Heart right ventricle (tissue), 16 donors: ENCODE measurements at regions not wholly inside any gene's neighbourhood (a gene's known extent, or its start where the extent isn't known, plus 50 kb on each side); places are given as distances from the start of the nearest gene placed in this dataset.

Source experiments
- ATAC-seq, 8 donors: fragments of 200-7000 bp; cut with Tn5 transposase; one replicate each; pipeline ENCODE4 v1.9.1; 2020; ENCODE audit warnings: mild to moderate bottlenecking in 8 of 8, moderate library complexity in 8 of 8, moderate number of reproducible peaks in 1 of 8
- DNase-seq, 2 donors: peaks; one replicate each; pipeline ENCODE4 v3.0.0-alpha.2; 2020
- H3K27ac ChIP-seq, 10 donors: fragments of 200-600 bp; sonication (generic) in 2 of 10; one replicate each; pipeline versions ENCODE4 v1.5.0 to v1.8.0; 2020 to 2022; ENCODE audit warnings: mild to moderate bottlenecking in 3 of 10
- H3K27me3 ChIP-seq, 7 donors: fragments of 200-600 bp; one replicate each; pipeline ENCODE4 v1.8.0; 2021 to 2022; ENCODE audit warnings: mild to moderate bottlenecking in 2 of 7
- H3K36me3 ChIP-seq, 9 donors: fragments of 200-600 bp; sonication (generic) in 1 of 9; one replicate each; pipeline versions ENCODE4 v1.5.0 to v1.8.0; 2020 to 2022; ENCODE audit warnings: mild to moderate bottlenecking in 2 of 9
- H3K4me1 ChIP-seq, 9 donors: fragments of 200-600 bp; sonication (generic) in 1 of 9; one replicate each; pipeline versions ENCODE4 v1.5.0 to v1.8.0; 2020 to 2022; ENCODE audit warnings: mild to moderate bottlenecking in 4 of 9
- H3K4me3 ChIP-seq, 10 donors: fragments of 200-600 bp; sonication (generic) in 2 of 10; one replicate each; pipeline versions ENCODE4 v1.5.0 to v1.8.0; 2020 to 2022; ENCODE audit warnings: mild to moderate bottlenecking in 7 of 10, moderate library complexity in 2 of 10
- H3K9me3 ChIP-seq, 11 donors: fragments of 200-600 bp in 10 of 11; sonication (generic) in 2 of 11; one replicate each; pipeline versions ENCODE4 v1.5.0 to v1.8.0; 2013 to 2022; ENCODE audit warnings: mild to moderate bottlenecking in 2 of 11, control low read depth in 1 of 11, moderate library complexity in 1 of 11
- CTCF ChIP-seq, 9 donors: fragments of 200-600 bp; sonication (generic) in 2 of 9; IDR thresholded peaks; one replicate each; pipeline versions ENCODE4 v1.5.0 to v1.8.0; 2021 to 2022; ENCODE audit warnings: antibody characterized with exemption in 9 of 9, mild to moderate bottlenecking in 5 of 9, moderate library complexity in 1 of 9
- whole genome bisulfite sequencing, 2 donors: extraction: QIAGEN DNeasy Blood & Tissue Kit; methylation state at CpG; one replicate each; pipeline ENCODE4 v1.1.7; 2013; ENCODE audit warnings: inconsistent platforms in 1 of 2; 5-methylcytosine and 5-hydroxymethylcytosine counted together
- intact Hi-C, 10 donors: fragments of 100-400 bp; cut with DNase I; formaldehyde crosslinking; loops; one replicate each; pipeline versions ENCODE4 v1.11.1 to v1.14.2; 2022
- donor health status: Arrhythmogenic right ventricular cardiomyopathy.
- donor health status: ischemic (EF 13 %, LVEDD 7.1; RV severe dilation, severe dysfunction).
- donor health status: healthy with polysubstance abuse.
- donor health status: DM: no; HTN: yes; CAD: no.
- donor health status: DM: no; HTN: no; CAD: no.
- donor health status: ischemic (EF 25% LVEDD 6.9; RV normal size, moderate dysfunction).
- donor health status: ischemic (EF 25% LVEDD 5.7; RV mildly dilated, moderate dysfunction).
- donor health status: healthy.
- donor health status: DM: yes; HTN: yes; CAD: no.
- donor health status: Ischemic cardiomyopathy.
- donor health status: ischemic (EF 35%, LVEDD 5.7; RV mildly dilated, moderate dysfunction).
- donor health status: nonischemic (EF 11% LVEDD 7.7; RV severe dilation, severe dysfunction).
- donor health status: DM: yes; HTN: yes; CAD: no.
- donor health status: PGD.
- donor health status: ischemic (EF 29% LVEDD 5.4; RV normal size, mild dysfunction).
- donor health status: nonischemic (EF 23%, LVEDD 6.1; RV moderate dilation, normal function).

- H3K4me1 ChIP-seq, result no peaks in the 10 kb centered on the region
- intact Hi-C loops, result no loop called here
- no peak for DNase-seq
- no peak overlapping the region for H3K4me3 ChIP-seq
- peaks cover 0 to 19% (median 0%) of the 10 kb centered on the region in 7 donors for H3K27me3 ChIP-seq
- no peaks in the 10 kb centered on the region for H3K9me3 ChIP-seq
- no peak for ATAC-seq
- WGBS, 2 donors, result 90 to 97% methylated on average over 1 of the region's 1 CpG
- no peaks in the 10 kb centered on the region for H3K36me3 ChIP-seq
- H3K27ac ChIP-seq, result no peak overlapping the region
- TF ChIP-seq CTCF (IDR thresholded peaks at IDR 0.05), result no peak
These were observed 408.2 kb downstream of the TSN start for GRCh38 chr2:122163617-122164016.

GRCh38 chr2:122164964-122165363 lies 409.5 kb downstream of the TSN start:
- no peaks in the 10 kb centered on the region for H3K36me3 ChIP-seq
- intact Hi-C loops, result no loop called here
- WGBS, 2 donors, result 86 to 91% methylated on average over 8 of the region's 8 CpGs
- no peak overlapping the region for H3K27ac ChIP-seq
- H3K9me3 ChIP-seq, result no peaks in the 10 kb centered on the region
- DNase-seq, result no peak
- peaks cover 0 to 26% (median 0%) of the 10 kb centered on the region in 7 donors for H3K27me3 ChIP-seq
- no peak for TF ChIP-seq CTCF (IDR thresholded peaks at IDR 0.05)
- H3K4me1 ChIP-seq, result no peaks in the 10 kb centered on the region
- no peak for ATAC-seq
- H3K4me3 ChIP-seq, result no peak overlapping the region

GRCh38 chr2:122166820-122167219 lies 411.4 kb downstream of the TSN start:
- WGBS, 2 donors, result 79 to 83% methylated on average over 5 of the region's 5 CpGs

GRCh38 chr2:122167515-122167914 lies 412.1 kb downstream of the TSN start:
- 72 to 82% methylated on average over 8 of the region's 8 CpGs for WGBS, 2 donors
- H3K4me3 ChIP-seq, result no peak overlapping the region

More at GRCh38 chr2:122166820-122167219, 411.4 kb downstream of the TSN start:
- ATAC-seq (no peak), DNase-seq (no peak)
- H3K27me3 ChIP-seq, result peaks cover 0 to 26% (median 0%) of the 10 kb centered on the region in 7 donors
- intact Hi-C loops, result no loop called here
- no peaks in the 10 kb centered on the region for H3K4me1 ChIP-seq
- H3K27ac ChIP-seq, result no peak overlapping the region
- H3K9me3 ChIP-seq, result no peaks in the 10 kb centered on the region
- no peaks in the 10 kb centered on the region for H3K36me3 ChIP-seq
- TF ChIP-seq CTCF (IDR thresholded peaks at IDR 0.05), result no peak
- H3K4me3 ChIP-seq, result no peak overlapping the region

More at GRCh38 chr2:122167515-122167914, 412.1 kb downstream of the TSN start:
- no peak for TF ChIP-seq CTCF (IDR thresholded peaks at IDR 0.05)
- peaks cover 0 to 29% (median 0%) of the 10 kb centered on the region in 7 donors for H3K27me3 ChIP-seq
- DNase-seq (no peak), ATAC-seq (no peak)
- no peaks in the 10 kb centered on the region for H3K9me3 ChIP-seq
- H3K4me1 ChIP-seq, result no peaks in the 10 kb centered on the region
- H3K27ac ChIP-seq, result no peak overlapping the region
- intact Hi-C loops, result no loop called here
- no peaks in the 10 kb centered on the region for H3K36me3 ChIP-seq
